ENCODE measurements at regions not wholly inside any gene's neighbourhood (a gene's known extent, or its start where the extent isn't known, plus 50 kb on each side); places are given as distances from the start of the nearest gene placed in this dataset.

- DNase-seq (ENCODE audit: low read depth, low spot score), result no peak
- intact Hi-C loops (cut with micrococcal nuclease; ENCODE audit: unreplicated experiment) (no loop called here), in situ Hi-C loops (cut with HindIII; ENCODE audit: low pct_unique_long_range_greater_than_20kb, low sequenced_read_pairs) (no loop called here)
- H3K27ac ChIP-seq (ENCODE audit: low read length), result no peak overlapping the region
- H3K4me1 ChIP-seq (ENCODE audit: control insufficient read depth, insufficient read depth, low read length), result no peaks in the 10 kb centered on the region
- BruUV-seq (replicated peaks), result no TSS peak
- no peaks in the 10 kb centered on the region for H3K9me3 ChIP-seq (ENCODE audit: control insufficient read depth, insufficient read depth, low read depth, low read length)
- no peak for ATAC-seq
- H3K36me3 ChIP-seq (ENCODE audit: control insufficient read depth, insufficient read depth, low read length), result no peaks in the 10 kb centered on the region
- CTCF ChIA-PET, result no interaction called here
- POLR2A ChIA-PET, result no interaction called here
- no peaks in the 10 kb centered on the region for H3K27me3 ChIP-seq (ENCODE audit: control insufficient read depth, insufficient read depth, low read length)
- H3K4me3 ChIP-seq (ENCODE audit: low read depth in 2 of 2, low read length in 2 of 2), result no peak overlapping the region
- TF ChIP-seq SIN3A (IDR thresholded peaks at IDR 0.05; ENCODE audit: borderline replicate concordance, insufficient read depth, low read depth, low read length) (no peak), CTCF (IDR thresholded peaks at IDR 0.05) (no peak), REST (IDR thresholded peaks at IDR 0.05; ENCODE audit: insufficient read depth in 1 of 2, low read depth in 2 of 2, low read length in 1 of 2) (no peak), TCF7L2 (IDR thresholded peaks at IDR 0.05; ENCODE audit: low read depth, low read length) (no peak), POLR2AphosphoS5 (IDR thresholded peaks at IDR 0.05; ENCODE audit: low read depth, low read length) (no peak)
Observed at GRCh38 chrX:85590638-85591037, 211.2 kb upstream of the POF1B start.

- Histone ChIP-seq H3K4me1 (ENCODE audit: control insufficient read depth, insufficient read depth, low read length) (no peaks in the 10 kb centered on the region), H3K9me3 (ENCODE audit: control insufficient read depth, insufficient read depth, low read depth, low read length) (no peaks in the 10 kb centered on the region), H3K36me3 (ENCODE audit: control insufficient read depth, insufficient read depth, low read length) (no peaks in the 10 kb centered on the region), H3K27me3 (ENCODE audit: control insufficient read depth, insufficient read depth, low read length) (no peaks in the 10 kb centered on the region), H3K4me3 (ENCODE audit: low read depth in 2 of 2, low read length in 2 of 2) (no peak overlapping the region), H3K27ac (ENCODE audit: low read length) (no peak overlapping the region)
- ATAC-seq (no peak), DNase-seq (ENCODE audit: low read depth, low spot score) (no peak)
- in situ Hi-C loops (cut with HindIII; ENCODE audit: low pct_unique_long_range_greater_than_20kb, low sequenced_read_pairs), result no loop called here
- POLR2A ChIA-PET, result no interaction called here
- intact Hi-C loops (cut with micrococcal nuclease; ENCODE audit: unreplicated experiment), result no loop called here
- CTCF ChIA-PET, result no interaction called here
- BruUV-seq (replicated peaks), result no TSS peak
- TF ChIP-seq SIN3A (IDR thresholded peaks at IDR 0.05; ENCODE audit: borderline replicate concordance, insufficient read depth, low read depth, low read length) (no peak), REST (IDR thresholded peaks at IDR 0.05; ENCODE audit: insufficient read depth in 1 of 2, low read depth in 2 of 2, low read length in 1 of 2) (no peak), POLR2AphosphoS5 (IDR thresholded peaks at IDR 0.05; ENCODE audit: low read depth, low read length) (no peak), CTCF (IDR thresholded peaks at IDR 0.05) (no peak), TCF7L2 (IDR thresholded peaks at IDR 0.05; ENCODE audit: low read depth, low read length) (no peak)
Observed at GRCh38 chrX:85573801-85574200, 194.3 kb upstream of the POF1B start.
